A673 (cell line): ENCODE measurements at regions not wholly inside any gene's neighbourhood (a gene's known extent, or its start where the extent isn't known, plus 50 kb on each side); places are given as distances from the start of the nearest gene placed in this dataset.

Experiments
- EZH2 ChIP-seq: fragments of 200-600 bp; sonication (generic); IDR thresholded peaks from 2 replicates; pipeline ENCODE4 v1.6.1; 2017; ENCODE audit warnings: borderline replicate concordance, low read depth, mild to moderate bottlenecking, mixed read lengths, antibody characterized with exemption, low read length; ENCODE audit not compliant: poor library complexity, severe bottlenecking
- TF ChIP-seq, protein P1 (sequence below): fragments of 300-800, 200-600 bp; sonication (generic); conservative IDR thresholded peaks from 2 replicates; pipeline ENCODE4 v1.5.1; 2017; ENCODE audit warnings: low read depth, mild to moderate bottlenecking, antibody characterized with exemption, low read length, moderate library complexity, mixed read lengths

DNA sequence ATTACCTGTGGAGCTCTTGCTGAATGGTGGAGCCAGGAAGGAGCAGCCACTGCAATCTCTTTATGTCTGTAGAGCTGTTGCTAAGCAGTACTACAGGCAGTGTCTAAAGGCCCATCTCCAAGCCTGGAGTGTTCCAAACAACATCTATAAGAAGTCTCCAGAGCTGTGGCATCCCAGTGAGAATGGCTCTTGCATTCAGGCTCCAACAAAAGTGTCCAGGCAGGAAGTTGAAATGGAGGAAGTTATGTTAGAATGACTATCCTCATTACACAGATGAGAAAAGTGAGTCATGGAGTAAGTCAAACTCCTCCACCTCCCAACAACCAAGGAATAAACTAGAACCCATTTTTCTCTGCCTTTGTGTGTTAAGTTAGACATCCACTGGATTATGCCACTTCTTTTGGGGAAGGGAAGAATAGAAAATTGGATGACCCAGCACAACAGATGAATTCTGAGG lies 288.5 kb upstream of the STXBP5 start:
- TF ChIP-seq, protein P1, sequence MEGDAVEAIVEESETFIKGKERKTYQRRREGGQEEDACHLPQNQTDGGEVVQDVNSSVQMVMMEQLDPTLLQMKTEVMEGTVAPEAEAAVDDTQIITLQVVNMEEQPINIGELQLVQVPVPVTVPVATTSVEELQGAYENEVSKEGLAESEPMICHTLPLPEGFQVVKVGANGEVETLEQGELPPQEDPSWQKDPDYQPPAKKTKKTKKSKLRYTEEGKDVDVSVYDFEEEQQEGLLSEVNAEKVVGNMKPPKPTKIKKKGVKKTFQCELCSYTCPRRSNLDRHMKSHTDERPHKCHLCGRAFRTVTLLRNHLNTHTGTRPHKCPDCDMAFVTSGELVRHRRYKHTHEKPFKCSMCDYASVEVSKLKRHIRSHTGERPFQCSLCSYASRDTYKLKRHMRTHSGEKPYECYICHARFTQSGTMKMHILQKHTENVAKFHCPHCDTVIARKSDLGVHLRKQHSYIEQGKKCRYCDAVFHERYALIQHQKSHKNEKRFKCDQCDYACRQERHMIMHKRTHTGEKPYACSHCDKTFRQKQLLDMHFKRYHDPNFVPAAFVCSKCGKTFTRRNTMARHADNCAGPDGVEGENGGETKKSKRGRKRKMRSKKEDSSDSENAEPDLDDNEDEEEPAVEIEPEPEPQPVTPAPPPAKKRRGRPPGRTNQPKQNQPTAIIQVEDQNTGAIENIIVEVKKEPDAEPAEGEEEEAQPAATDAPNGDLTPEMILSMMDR = no peak
- no peak for TF ChIP-seq EZH2
